GM23338 (cell line): ENCODE measurements at regions not wholly inside any gene's neighbourhood (a gene's known extent, or its start where the extent isn't known, plus 50 kb on each side); places are given as distances from the start of the nearest gene placed in this dataset.

Experiments used
- ATAC-seq: fragments of 200-7000 bp; cut with Tn5 transposase; 3 replicates; pipeline ENCODE4 v1.9.1; 2020
- DNase-seq: peaks from one replicate; pipeline ENCODE4 v3.0.0-alpha.2; 2015; ENCODE audit warnings: low spot score
- H2AFZ ChIP-seq: fragments of 200-600 bp; sonication (generic); 2 replicates; pipeline ENCODE4 v1.8.0; 2016; ENCODE audit warnings: antibody characterized with exemption, mild to moderate bottlenecking, moderate library complexity
- H3F3A ChIP-seq: fragments of 200-600 bp; sonication (generic); replicated peaks from 2 replicates; pipeline ENCODE4 v1.8.0; 2017; ENCODE audit warnings: antibody characterized with exemption, mixed run types, low read depth
- H3K27ac ChIP-seq: fragments of 200-600 bp; sonication (generic); 2 replicates; pipeline ENCODE4 v1.6.1; 2016; ENCODE audit warnings: low read depth
- H3K27me3 ChIP-seq: fragments of 200-600 bp; sonication (generic); 2 replicates; pipeline ENCODE4 v1.8.0; 2016; ENCODE audit warnings: mild to moderate bottlenecking, mixed run types, moderate library complexity; ENCODE audit not compliant: insufficient read depth
- H3K36me3 ChIP-seq: fragments of 200-600 bp; sonication (generic); 2 replicates; pipeline ENCODE4 v1.8.0; 2016; ENCODE audit warnings: mild to moderate bottlenecking; ENCODE audit not compliant: insufficient read depth
- H3K4me1 ChIP-seq: fragments of 200-600 bp; sonication (generic); 2 replicates; pipeline ENCODE4 v1.8.0; 2016; ENCODE audit warnings: mild to moderate bottlenecking, moderate library complexity; ENCODE audit not compliant: insufficient read depth
- H3K4me2 ChIP-seq: fragments of 200-600 bp; sonication (generic); 2 replicates; pipeline ENCODE4 v1.7.1; 2017; ENCODE audit warnings: mixed run types
- H3K4me3 ChIP-seq: fragments of 200-600 bp; sonication (generic); 2 replicates; pipeline ENCODE4 v1.6.1; 2016; ENCODE audit warnings: mixed run types
- H3K79me2 ChIP-seq: fragments of 200-600 bp; sonication (generic); replicated peaks from 2 replicates; pipeline ENCODE4 v1.8.0; 2017; ENCODE audit warnings: mild to moderate bottlenecking; ENCODE audit not compliant: insufficient read depth
- H3K9me2 ChIP-seq: fragments of 200-600 bp; sonication (generic); 2 replicates; pipeline ENCODE4 v1.8.0; 2017; ENCODE audit not compliant: insufficient read depth
- H4K20me1 ChIP-seq: fragments of 200-600 bp; sonication (generic); replicated peaks from 2 replicates; pipeline ENCODE4 v1.8.0; 2017; ENCODE audit warnings: mild to moderate bottlenecking; ENCODE audit not compliant: insufficient read depth
- H3K27ac Mint-ChIP-seq: 2 replicates; pipeline ENCODE4 v1.8.0; 2020; ENCODE audit warnings: inconsistent platforms, mild to moderate bottlenecking, moderate library complexity, mixed read lengths
- H3K27me3 Mint-ChIP-seq: 3 replicates; pipeline ENCODE4 v1.8.0; 2022; ENCODE audit warnings: low read depth, mild to moderate bottlenecking, moderate library complexity, mixed read lengths, inconsistent platforms; ENCODE audit not compliant: insufficient read depth, poor library complexity
- H3K36me3 Mint-ChIP-seq: 3 replicates; pipeline ENCODE4 v1.8.0; 2021; ENCODE audit warnings: low read depth, mild to moderate bottlenecking, inconsistent platforms, moderate library complexity, mixed read lengths
- H3K4me1 Mint-ChIP-seq: 3 replicates; pipeline ENCODE4 v1.8.0; 2020; ENCODE audit warnings: mild to moderate bottlenecking, inconsistent platforms, mixed read lengths
- H3K4me3 Mint-ChIP-seq: 3 replicates; pipeline ENCODE4 v1.8.0; 2021; ENCODE audit warnings: moderate library complexity, mild to moderate bottlenecking, inconsistent platforms, mixed read lengths
- H3K9me3 Mint-ChIP-seq: 3 replicates; pipeline ENCODE4 v1.8.0; 2020; ENCODE audit warnings: moderate library complexity, mild to moderate bottlenecking, inconsistent platforms, mixed read lengths
- CREB1 ChIP-seq: fragments of 250-450 bp; sonication (Bioruptor Pico); IDR thresholded peaks from 2 replicates; pipeline ENCODE4 v1.5.0; 2020; ENCODE audit warnings: low read depth, mild to moderate bottlenecking, moderate library complexity
- CTCF ChIP-seq, 2 experiments: fragments of 200-600 bp in 1 of 2; sonication (generic) in 1 of 2; conservative IDR thresholded peaks; 2 replicates each; pipeline versions ENCODE4 v1.5.1 to v1.6.1; 2016 to 2017; ENCODE audit warnings: antibody characterized with exemption in 2 of 2, low read depth in 2 of 2, mild to moderate bottlenecking in 2 of 2, moderate library complexity in 1 of 2
- ETS1 ChIP-seq: IDR thresholded peaks from 2 replicates; pipeline ENCODE4 v1.6.1; 2016; ENCODE audit warnings: antibody characterized with exemption
- EZH2 ChIP-seq: fragments of 200-600 bp; sonication (generic); IDR thresholded peaks from one replicate; pipeline ENCODE4 v1.8.0; 2017; ENCODE audit warnings: antibody characterized with exemption, mild to moderate bottlenecking, low read depth; ENCODE audit not compliant: unreplicated experiment
- EZH2phosphoT487 ChIP-seq: fragments of 200-600 bp; sonication (generic); IDR thresholded peaks from one replicate; pipeline ENCODE4 v1.8.1; 2018; ENCODE audit warnings: antibody characterized with exemption; ENCODE audit not compliant: unreplicated experiment
- JUNB ChIP-seq: IDR thresholded peaks from one replicate; pipeline ENCODE4 v1.6.1; 2016; ENCODE audit warnings: antibody characterized with exemption; ENCODE audit not compliant: unreplicated experiment
- NANOG ChIP-seq: IDR thresholded peaks from 2 replicates; pipeline ENCODE4 v1.6.1; 2016; ENCODE audit warnings: antibody characterized with exemption, borderline replicate concordance
- POLR2AphosphoS5 ChIP-seq: IDR thresholded peaks from 2 replicates; pipeline ENCODE4 v1.6.1; 2016; ENCODE audit warnings: antibody characterized with exemption, low read depth
- REST ChIP-seq: IDR thresholded peaks from one replicate; pipeline ENCODE4 v1.6.1; 2018; ENCODE audit warnings: antibody characterized with exemption; ENCODE audit not compliant: unreplicated experiment
- STAT1 ChIP-seq: IDR thresholded peaks from one replicate; pipeline ENCODE4 v1.6.1; 2016; ENCODE audit warnings: antibody characterized with exemption; ENCODE audit not compliant: unreplicated experiment
- ZNF114 ChIP-seq: fragments of 250-450 bp; sonication (Bioruptor Pico); IDR thresholded peaks from 2 replicates; pipeline ENCODE4 v1.5.0; 2020; ENCODE audit warnings: mild to moderate bottlenecking, moderate library complexity
- ZNF331 ChIP-seq: fragments of 250-450 bp; sonication (Bioruptor Pico); IDR thresholded peaks from 2 replicates; pipeline ENCODE4 v1.5.0; 2020; ENCODE audit warnings: low read depth, mild to moderate bottlenecking, moderate library complexity
- ZNF462 ChIP-seq: fragments of 250-450 bp; sonication (Bioruptor Pico); IDR thresholded peaks from 2 replicates; pipeline ENCODE4 v1.5.0; 2020; ENCODE audit warnings: mild to moderate bottlenecking, moderate library complexity

GRCh38 chr2:6793913-6794312 is 71.8 kb downstream of the CMPK2 start:
- H3K4me2 ChIP-seq: no peak overlapping the region
- peaks cover 44% of the 10 kb centered on the region for H3K9me3 Mint-ChIP-seq
- no peak overlapping the region for H3K4me3 ChIP-seq
- no peaks in the 10 kb centered on the region for H3K79me2 ChIP-seq
- H3K27me3 Mint-ChIP-seq: peaks cover 6% of the 10 kb centered on the region
- no peak overlapping the region for H3K27ac Mint-ChIP-seq
- no peaks in the 10 kb centered on the region for H3K36me3 ChIP-seq
- H3K27ac ChIP-seq: no peak overlapping the region
- TF ChIP-seq NANOG: no peak
- no peak for TF ChIP-seq EZH2phosphoT487
- no peak for TF ChIP-seq POLR2AphosphoS5
- no peak for TF ChIP-seq ETS1
- TF ChIP-seq CREB1 (CRISPR knock-in tag): no peak
- no peak for TF ChIP-seq JUNB
- TF ChIP-seq REST: no peak
- no peak for TF ChIP-seq STAT1
- no peak for TF ChIP-seq ZNF462 (CRISPR knock-in tag)
- no peak for TF ChIP-seq EZH2
- no peak for TF ChIP-seq ZNF114
- TF ChIP-seq CTCF (conservative IDR thresholded peaks at IDR 0.05; ENCODE audit: low read depth in 2 of 2): no peak
- TF ChIP-seq ZNF331 (CRISPR knock-in tag): no peak
- H3K4me1 Mint-ChIP-seq: no peaks in the 10 kb centered on the region; the same call in 2 of the 3 replicates
- no peak for DNase-seq
- H2AFZ ChIP-seq: no peak overlapping the region
- H3F3A ChIP-seq: no peaks in the 10 kb centered on the region
- no peaks in the 10 kb centered on the region for H3K4me1 ChIP-seq
- ATAC-seq: no peak
- H3K27me3 ChIP-seq: no peaks in the 10 kb centered on the region
- H3K9me2 ChIP-seq: 0 out of 2 replicates have a peak, but pooled peaks cover 5% of the 10 kb centered on the region
- no peaks in the 10 kb centered on the region; the same call in 2 of the 3 replicates for H3K36me3 Mint-ChIP-seq
- no peak overlapping the region for H3K4me3 Mint-ChIP-seq
- H4K20me1 ChIP-seq: no peaks in the 10 kb centered on the region
